Kidney capillary endothelial cell (primary cell): ENCODE measurements at regions not wholly inside any gene's neighbourhood (a gene's known extent, or its start where the extent isn't known, plus 50 kb on each side); places are given as distances from the start of the nearest gene placed in this dataset.
"Not testable (repeated sequence)": the region's sequence is repeated elsewhere in the genome, so short reads cannot be mapped to it uniquely, and the experiment has no call there.

ENCODE experiments used
- DNase-seq: peaks from one replicate; pipeline ENCODE4 v3.0.0-alpha.2; 2018; ENCODE audit warnings: low spot score

- DNase-seq: not testable (repeated sequence)
Measured at GRCh38 chr2:90295036-90295750, 1603.7 kb downstream of the RPIA start.

- not testable (repeated sequence) for DNase-seq
Measured at GRCh38 chr2:90296484-90296777, 1605.0 kb downstream of the RPIA start.

DNA sequence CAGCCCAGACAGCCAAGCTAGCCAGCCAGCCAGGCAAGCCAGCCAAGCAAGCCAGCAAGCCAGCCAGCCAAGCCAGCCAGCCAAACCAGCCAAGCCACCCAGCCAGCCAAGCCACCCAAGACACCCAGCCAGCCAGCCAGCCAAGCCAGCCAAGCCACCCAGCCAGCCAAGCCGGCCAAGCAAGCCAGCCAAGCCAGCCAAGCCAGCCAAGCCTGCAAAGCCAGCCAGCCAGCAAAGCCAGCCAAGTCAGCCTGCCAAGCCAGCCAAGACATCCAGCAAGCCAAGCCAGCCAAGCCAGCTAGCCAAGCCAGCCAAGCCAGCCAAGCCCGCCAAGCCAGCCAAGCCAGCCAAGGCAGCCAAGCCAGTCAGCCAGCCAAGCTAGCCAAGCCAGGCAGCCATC is 1606.2 kb downstream of the RPIA start:
- DNase-seq: not testable (repeated sequence)

DNA sequence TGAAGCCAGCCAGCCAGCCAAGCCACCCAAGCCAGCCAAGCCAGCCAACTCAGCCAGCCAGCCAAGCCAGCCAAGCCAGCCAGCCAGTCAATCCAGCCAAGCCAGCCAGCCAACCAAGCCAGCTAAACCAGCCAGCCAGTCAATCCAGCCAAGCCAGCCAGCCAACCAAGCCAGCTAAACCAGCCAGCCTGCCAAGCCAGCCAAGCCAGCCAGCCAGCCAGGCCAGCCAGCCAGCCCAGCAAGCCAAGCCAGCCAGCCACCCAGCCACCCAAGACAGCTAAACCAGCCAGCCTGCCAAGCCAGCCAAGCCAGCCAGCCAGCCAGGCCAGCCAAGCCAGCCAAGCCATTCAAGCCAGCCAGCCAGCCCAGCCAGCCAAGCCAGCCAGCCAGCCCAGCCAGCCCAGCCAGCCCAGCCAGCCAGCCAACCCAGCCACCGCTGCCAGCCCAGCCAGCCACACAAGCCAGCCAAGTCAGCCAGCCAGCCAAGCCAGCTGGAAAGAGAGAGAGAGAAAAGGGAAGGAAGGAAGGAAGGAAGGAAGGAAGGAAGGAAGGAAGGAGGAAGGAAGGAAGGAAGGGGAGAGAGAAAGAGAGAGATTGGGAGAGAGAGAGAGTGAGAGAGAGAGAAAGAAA is 1606.8 kb downstream of the RPIA start:
- not testable (repeated sequence) for DNase-seq

DNA sequence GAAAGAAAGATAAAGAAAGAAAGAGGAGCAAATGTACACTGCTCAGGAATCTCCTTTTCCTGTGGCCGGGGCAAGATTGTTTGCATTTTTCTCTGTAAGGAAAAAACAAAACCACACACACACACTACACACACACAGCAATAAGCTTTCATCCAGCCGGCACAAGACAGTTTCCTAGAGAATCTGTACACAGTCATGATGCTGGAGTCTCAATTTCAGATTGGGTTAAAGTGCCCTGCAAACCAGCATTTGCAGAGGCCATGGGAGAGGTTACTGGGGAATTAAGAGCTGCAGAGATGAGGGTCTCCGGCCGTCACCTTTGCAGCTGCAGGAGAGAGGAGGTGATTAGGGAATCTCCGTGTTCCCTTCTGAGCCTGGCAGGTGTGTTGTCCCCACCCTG is 1607.5 kb downstream of the RPIA start:
- DNase-seq: not testable (repeated sequence)

- not testable (repeated sequence) for DNase-seq
Measured at GRCh38 chr2:90322982-90323381, 1631.5 kb downstream of the RPIA start.

DNA sequence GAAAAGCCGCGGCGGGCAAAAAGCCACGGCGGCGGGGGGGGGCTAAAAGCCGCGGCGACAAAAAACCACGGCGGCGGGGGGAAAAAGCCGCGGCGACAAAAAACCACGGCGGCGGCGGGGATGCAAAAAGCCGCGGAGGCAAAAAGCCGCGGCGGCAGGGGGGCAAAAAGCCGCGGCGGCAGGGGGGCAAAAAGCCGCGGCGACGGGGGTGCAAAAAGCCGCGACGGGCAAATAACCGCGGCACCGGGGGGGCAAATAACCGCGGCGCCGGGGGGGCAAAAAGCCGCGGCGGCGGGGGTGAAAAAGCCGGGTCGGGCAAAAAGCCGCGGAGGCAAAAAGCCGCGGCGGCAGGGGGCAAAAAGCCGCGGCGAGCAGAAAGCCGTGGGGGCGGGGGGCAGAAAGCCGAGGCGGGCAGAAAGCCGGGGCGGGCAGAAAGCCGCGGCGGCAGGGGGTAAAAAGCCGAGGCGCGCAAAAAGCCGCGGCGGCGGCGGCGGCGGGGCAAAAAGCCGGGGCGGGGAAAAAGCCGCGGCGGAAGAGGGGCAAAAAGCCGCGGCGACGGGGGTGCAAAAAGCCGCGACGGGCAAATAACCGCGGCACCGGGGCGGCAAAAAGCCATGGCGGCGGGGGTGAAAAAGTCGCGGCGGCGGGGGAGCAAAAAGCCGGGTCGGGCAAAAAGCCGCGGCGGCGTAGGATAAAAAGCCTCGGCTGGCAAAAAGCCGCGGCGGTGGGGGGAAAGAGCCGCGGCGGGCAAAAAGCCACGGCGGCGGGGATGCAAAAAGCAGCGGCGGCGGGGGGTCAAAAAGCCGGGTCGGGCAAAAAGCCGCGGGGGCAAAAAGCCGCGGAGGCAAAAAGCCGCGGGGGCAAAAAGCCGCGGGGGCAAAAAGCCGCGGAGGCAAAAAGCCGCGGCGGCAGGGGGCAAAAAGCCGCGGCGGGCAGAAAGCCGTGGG is 1632.4 kb downstream of the RPIA start:
- DNase-seq: not testable (repeated sequence)

DNA sequence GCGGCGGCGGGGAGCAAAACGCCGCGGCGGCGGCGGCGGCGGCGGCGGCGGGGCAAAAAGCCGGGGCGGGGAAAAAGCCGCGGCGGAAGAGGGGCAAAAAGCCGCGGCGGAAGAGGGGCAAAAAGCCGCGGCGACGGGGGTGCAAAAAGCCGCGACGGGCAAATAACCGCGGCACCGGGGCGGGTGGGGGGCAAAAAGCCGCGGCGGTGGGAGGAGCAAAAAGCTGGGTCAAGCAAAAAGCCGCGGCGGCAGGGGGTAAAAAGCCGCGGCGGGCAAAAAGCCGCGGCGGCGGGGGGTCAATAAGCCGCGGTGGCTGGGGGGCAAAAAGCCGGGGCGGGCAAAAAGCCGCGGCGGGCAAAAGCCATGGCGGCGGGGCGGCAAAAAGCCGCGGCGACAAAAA is 1633.2 kb downstream of the RPIA start:
- not testable (repeated sequence) for DNase-seq

GRCh38 chr2:90325796-90326353 is 1634.4 kb downstream of the RPIA start:
- not testable (repeated sequence) for DNase-seq

- DNase-seq: not testable (repeated sequence)
Measured at GRCh38 chr2:90355546-90355945, 1664.1 kb downstream of the RPIA start.

DNA sequence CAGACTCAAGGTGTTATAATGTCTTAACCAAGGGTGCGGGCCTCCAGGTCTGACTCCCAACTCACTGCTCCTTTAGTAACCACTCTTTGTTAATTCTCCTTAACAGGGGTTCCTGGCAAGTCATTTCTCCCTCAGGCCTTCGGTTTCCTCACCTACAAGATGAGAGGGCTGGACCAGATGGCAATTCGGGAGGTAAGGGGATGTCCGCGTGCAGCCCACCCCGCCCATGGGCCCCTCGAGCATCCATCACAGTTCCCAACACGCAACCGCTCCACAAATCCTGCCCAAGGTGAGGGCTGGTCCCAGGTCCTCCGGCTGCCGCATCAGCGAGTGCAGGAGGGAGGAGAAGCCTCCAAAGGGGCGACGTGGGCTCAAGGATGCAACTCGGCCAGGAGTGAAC is 1667.9 kb downstream of the RPIA start:
- DNase-seq: not testable (repeated sequence)

- DNase-seq: not testable (repeated sequence)
Measured at GRCh38 chr2:90359887-90360730, 1668.6 kb downstream of the RPIA start.

- DNase-seq: not testable (repeated sequence)
Measured at GRCh38 chr2:90360731-90361035, 1669.2 kb downstream of the RPIA start.
